A673 (cell line): ENCODE measurements at regions not wholly inside any gene's neighbourhood (a gene's known extent, or its start where the extent isn't known, plus 50 kb on each side); places are given as distances from the start of the nearest gene placed in this dataset.

ENCODE experiments used
- BruUV-seq: library from RNA; stranded (reverse); fragments of 400-500 nt; replicated peaks from 2 replicates; lab custom pipeline; 2021; lab: Mats Ljungman, UMichigan
- CTCF ChIA-PET: fragments of 300-600 bp; sonication (Branson Sonifier 250); formaldehyde crosslinking; loops from one replicate; lab custom pipeline; 2022; ENCODE audit warnings: antibody characterized with exemption; lab: Charles Lee
- POLR2A ChIA-PET: fragments of 300-600 bp; sonication (Branson Sonifier 250); formaldehyde crosslinking; loops from one replicate; lab custom pipeline; 2022; ENCODE audit warnings: antibody characterized with exemption; ENCODE audit not compliant: low non-redundant PET; lab: Charles Lee
- DNase-seq: peaks from one replicate; pipeline ENCODE4 v3.0.0-alpha.2; 2015; ENCODE audit warnings: low spot score
- H3K27ac ChIP-seq: fragments of 200-600 bp; sonication (generic); 2 replicates; pipeline ENCODE4 v1.5.1; 2016; ENCODE audit warnings: mixed run types, low read depth, mild to moderate bottlenecking, mixed read lengths, antibody characterized with exemption, low read length; ENCODE audit not compliant: poor library complexity, severe bottlenecking
- H3K27me3 ChIP-seq: fragments of 200-600 bp; sonication (generic); replicated peaks from 2 replicates; pipeline ENCODE4 v1.6.1; 2017; ENCODE audit warnings: mixed run types, low read depth, mild to moderate bottlenecking, mixed read lengths, antibody characterized with exemption, low read length; ENCODE audit not compliant: insufficient read depth, poor library complexity
- H3K36me3 ChIP-seq: fragments of 200-600 bp; sonication (generic); 2 replicates; pipeline ENCODE4 v1.6.1; 2016; ENCODE audit warnings: mixed run types, mild to moderate bottlenecking, mixed read lengths, antibody characterized with exemption, low read length; ENCODE audit not compliant: insufficient read depth, poor library complexity, severe bottlenecking
- H3K4me1 ChIP-seq: fragments of 200-600 bp; sonication (generic); 2 replicates; pipeline ENCODE4 v1.6.1; 2017; ENCODE audit warnings: mixed run types, mild to moderate bottlenecking, mixed read lengths, antibody characterized with exemption, low read length; ENCODE audit not compliant: insufficient read depth, poor library complexity, severe bottlenecking
- H3K4me3 ChIP-seq: fragments of 200-600 bp; sonication (generic); 2 replicates; pipeline ENCODE4 v1.5.1; 2016; ENCODE audit warnings: low read depth, mixed run types, mild to moderate bottlenecking, mixed read lengths, low read length; ENCODE audit not compliant: poor library complexity, severe bottlenecking
- H3K9me3 ChIP-seq: fragments of 200-600 bp; sonication (generic); 2 replicates; pipeline ENCODE4 v1.6.1; 2016; ENCODE audit warnings: mixed run types, low read depth, mild to moderate bottlenecking, mixed read lengths, antibody characterized with exemption, low read length; ENCODE audit not compliant: poor library complexity, severe bottlenecking
- CTCF ChIP-seq: fragments of 300-800, 200-600 bp; sonication (generic); conservative IDR thresholded peaks from 2 replicates; pipeline ENCODE4 v1.5.1; 2017; ENCODE audit warnings: low read depth, mild to moderate bottlenecking, antibody characterized with exemption, low read length, moderate library complexity, mixed read lengths
- EZH2 ChIP-seq: fragments of 200-600 bp; sonication (generic); IDR thresholded peaks from 2 replicates; pipeline ENCODE4 v1.6.1; 2017; ENCODE audit warnings: borderline replicate concordance, low read depth, mild to moderate bottlenecking, mixed read lengths, antibody characterized with exemption, low read length; ENCODE audit not compliant: poor library complexity, severe bottlenecking
- intact Hi-C: fragments of 100-400 bp; cut with micrococcal nuclease; formaldehyde crosslinking; loops from one replicate; pipeline ENCODE4 v1.10.0; 2022; ENCODE audit not compliant: unreplicated experiment

- no TSS peak for BruUV-seq
- H3K4me1 ChIP-seq: peaks cover 55% of the 10 kb centered on the region
- H3K27ac ChIP-seq: no peak overlapping the region
- CTCF ChIA-PET: interaction anchor here (0.5 to 1.7 kb wide), 3 partner anchors 81 to 966 kb away, joined by 3 to 7 read pairs (median 6); no protein-coding TSS in a partner anchor
- POLR2A ChIA-PET: no interaction called here
- TF ChIP-seq CTCF (peak; percentile 70), EZH2 (no peak)
- DNase-seq: peak; percentile 70
- no peaks in the 10 kb centered on the region for H3K9me3 ChIP-seq
- no peaks in the 10 kb centered on the region for H3K27me3 ChIP-seq
- intact Hi-C loops: loop anchor here (5.0 to 10.0 kb wide), 6 partner anchors 85 to 532 kb away; no protein-coding TSS in a partner anchor
- no peaks in the 10 kb centered on the region for H3K36me3 ChIP-seq
- peak overlapping the region; percentile 72 for H3K4me3 ChIP-seq
Observed at GRCh38 chr14:71322655-71323250, 415.5 kb downstream of the PCNX1 start.

GRCh38 chr14:71324767-71325272 lies 417.6 kb downstream of the PCNX1 start:
- no peaks in the 10 kb centered on the region for H3K27me3 ChIP-seq
- no peak overlapping the region for H3K27ac ChIP-seq
- POLR2A ChIA-PET: no interaction called here
- H3K4me1 ChIP-seq: peaks cover 40% of the 10 kb centered on the region
- peak; percentile 81 for DNase-seq
- H3K4me3 ChIP-seq: peak overlapping the region; percentile 6
- CTCF ChIA-PET: interaction anchor here (1.0 kb wide), 1 partner anchor 531 kb away, joined by 3 read pairs; no protein-coding TSS in a partner anchor
- no peaks in the 10 kb centered on the region for H3K36me3 ChIP-seq
- no TSS peak for BruUV-seq
- TF ChIP-seq EZH2 (no peak), CTCF (no peak)
- intact Hi-C loops: loop anchor here (5.0 to 10.0 kb wide), 6 partner anchors 82 to 530 kb away; no protein-coding TSS in a partner anchor
- no peaks in the 10 kb centered on the region for H3K9me3 ChIP-seq

GRCh38 chr14:71327691-71328090 lies 420.4 kb downstream of the PCNX1 start:
- H3K9me3 ChIP-seq: no peaks in the 10 kb centered on the region

More at GRCh38 chr14:71327691-71328090, 420.4 kb downstream of the PCNX1 start:
- H3K4me3 ChIP-seq: no peak overlapping the region
- intact Hi-C loops: loop anchor here (10.0 kb wide), 2 partner anchors 397 to 527 kb away; no protein-coding TSS in a partner anchor
- DNase-seq: no peak
- H3K27ac ChIP-seq: no peak overlapping the region
- no peaks in the 10 kb centered on the region for H3K36me3 ChIP-seq
- H3K4me1 ChIP-seq: peaks cover 40% of the 10 kb centered on the region
- ChIA-PET CTCF (no interaction called here), POLR2A (no interaction called here)
- BruUV-seq: no TSS peak
- TF ChIP-seq CTCF (no peak), EZH2 (no peak)
- H3K27me3 ChIP-seq: no peaks in the 10 kb centered on the region
